ENCODE measurements at regions not wholly inside any gene's neighbourhood (a gene's known extent, or its start where the extent isn't known, plus 50 kb on each side); places are given as distances from the start of the nearest gene placed in this dataset.
A peak's percentile ranks its signal among the peaks of the same experiment; 100 is the strongest.

DNA sequence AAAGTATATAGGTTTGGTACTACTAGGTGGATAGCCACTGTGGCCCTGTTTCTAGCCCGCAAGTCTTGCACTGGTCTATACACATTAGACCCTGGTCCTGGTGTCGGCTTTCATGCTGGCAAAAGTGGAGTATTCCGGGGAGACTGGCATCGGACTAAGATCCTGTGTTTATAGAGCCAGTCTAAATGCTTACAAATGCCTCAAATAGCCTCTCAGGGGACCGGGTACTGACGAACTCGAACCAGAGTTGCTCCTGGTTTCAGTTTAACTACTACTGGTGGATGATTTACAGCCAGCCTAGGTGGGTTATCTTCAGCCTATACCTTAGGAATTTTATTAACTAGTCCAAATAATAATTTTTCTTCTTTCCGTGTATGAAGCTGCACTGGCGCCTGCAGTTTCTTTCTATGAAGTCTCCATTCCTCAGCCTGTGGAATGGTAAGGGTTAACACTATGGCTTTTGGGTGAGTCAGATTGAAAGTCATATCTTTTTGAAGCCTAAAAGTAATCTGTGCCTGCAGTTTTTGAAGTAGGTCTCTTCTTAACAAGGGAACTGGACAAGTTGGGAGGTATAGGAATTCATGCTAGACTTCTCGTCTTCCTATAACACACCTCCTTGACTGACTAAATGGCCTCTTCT is 51.3 kb downstream of the OR10H4 start:
- Mint-ChIP-seq H3K4me1 (peaks cover 23% of the 10 kb centered on the region), H3K4me3 (peak overlapping the region; percentile 52), H3K36me3 (ENCODE audit: low read depth) (peaks cover 3% of the 10 kb centered on the region), H3K27ac (peak overlapping the region; percentile 8), H3K27me3 (no peaks in the 10 kb centered on the region)
- DNase-seq (no peak), ATAC-seq (no peak)
- no peaks in the 10 kb centered on the region for H3K9me3 ChIP-seq (ENCODE audit: control insufficient read depth, low read length, poor library complexity, severe bottlenecking)

DNA sequence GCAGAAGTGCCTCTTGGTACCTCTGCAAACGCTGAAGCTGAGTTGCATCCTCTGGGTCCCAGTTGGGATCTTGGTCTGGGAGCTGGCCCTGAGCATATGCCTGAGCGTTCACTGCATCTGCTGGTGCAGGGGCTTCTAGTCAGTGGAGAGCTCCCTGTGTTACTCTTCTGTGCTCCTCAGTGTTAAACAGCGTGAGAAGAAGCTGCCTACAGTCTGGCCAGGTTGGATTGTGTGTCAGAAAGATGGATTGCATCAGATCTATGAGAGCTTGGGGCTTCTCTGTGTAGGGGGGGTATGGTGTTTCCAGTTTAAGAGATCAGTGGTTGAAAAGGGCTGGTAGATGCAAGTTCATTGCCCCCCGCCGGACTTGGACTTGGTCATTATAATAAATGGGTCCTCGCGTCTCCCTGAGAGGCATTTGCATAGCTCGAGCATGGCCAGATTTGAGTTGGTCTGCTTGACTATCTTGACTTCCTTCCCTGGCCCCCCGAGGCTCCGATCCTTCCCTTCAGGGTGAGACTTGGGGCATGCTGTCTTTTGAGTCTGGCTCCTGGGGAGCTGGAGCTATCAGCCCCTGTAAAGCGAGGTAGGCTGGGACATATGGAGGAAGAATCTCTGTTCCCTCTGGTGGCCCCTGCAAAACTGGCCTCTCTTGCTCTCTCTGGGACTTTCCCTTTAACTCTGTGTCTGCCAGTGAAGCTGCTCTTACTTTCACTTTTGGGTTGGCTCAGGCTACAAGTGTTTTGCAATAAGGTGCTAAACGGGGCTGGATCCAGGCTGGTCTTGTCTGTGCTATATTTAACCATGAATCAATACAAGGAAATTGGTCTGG is 52.9 kb downstream of the OR10H4 start:
- Mint-ChIP-seq H3K27me3 (no peaks in the 10 kb centered on the region), H3K4me1 (peaks cover 23% of the 10 kb centered on the region), H3K4me3 (peak overlapping the region; percentile 90), H3K36me3 (ENCODE audit: low read depth) (peaks cover 3% of the 10 kb centered on the region), H3K27ac (peak overlapping the region; percentile 92)
- peak in 1 of 3 donors; percentile 12 for DNase-seq
- peak; percentile 91 for ATAC-seq
- no peaks in the 10 kb centered on the region for H3K9me3 ChIP-seq (ENCODE audit: control insufficient read depth, low read length, poor library complexity, severe bottlenecking)

GRCh38 chr19:16002406-16003384 is 53.9 kb downstream of the OR10H4 start:
- Mint-ChIP-seq H3K27ac (peak overlapping the region; percentile 92), H3K27me3 (no peaks in the 10 kb centered on the region), H3K4me3 (peak overlapping the region; percentile 90), H3K36me3 (ENCODE audit: low read depth) (peaks cover 3% of the 10 kb centered on the region), H3K4me1 (peaks cover 23% of the 10 kb centered on the region)
- ATAC-seq = no peak
- no peak for DNase-seq
- H3K9me3 ChIP-seq (ENCODE audit: control insufficient read depth, low read length, poor library complexity, severe bottlenecking) = no peaks in the 10 kb centered on the region

GRCh38 chr19:16003391-16003790 is 54.6 kb downstream of the OR10H4 start:
- no peak for DNase-seq
- peak overlapping the region; percentile 92 for H3K27ac Mint-ChIP-seq
- H3K27me3 Mint-ChIP-seq = no peaks in the 10 kb centered on the region
- H3K9me3 ChIP-seq (ENCODE audit: control insufficient read depth, low read length, poor library complexity, severe bottlenecking) = no peaks in the 10 kb centered on the region
- H3K36me3 Mint-ChIP-seq (ENCODE audit: low read depth) = peaks cover 3% of the 10 kb centered on the region
- H3K4me1 Mint-ChIP-seq = peaks cover 23% of the 10 kb centered on the region
- no peak for ATAC-seq
- H3K4me3 Mint-ChIP-seq = no peak overlapping the region

GRCh38 chr19:16005925-16006324 is 57.1 kb downstream of the OR10H4 start:
- DNase-seq (no peak), ATAC-seq (no peak)
- Mint-ChIP-seq H3K4me3 (no peak overlapping the region), H3K36me3 (ENCODE audit: low read depth) (peaks cover 3% of the 10 kb centered on the region), H3K4me1 (peaks cover 18% of the 10 kb centered on the region), H3K27me3 (no peaks in the 10 kb centered on the region), H3K27ac (no peak overlapping the region)
- H3K9me3 ChIP-seq (ENCODE audit: control insufficient read depth, low read length, poor library complexity, severe bottlenecking) = no peaks in the 10 kb centered on the region

DNA sequence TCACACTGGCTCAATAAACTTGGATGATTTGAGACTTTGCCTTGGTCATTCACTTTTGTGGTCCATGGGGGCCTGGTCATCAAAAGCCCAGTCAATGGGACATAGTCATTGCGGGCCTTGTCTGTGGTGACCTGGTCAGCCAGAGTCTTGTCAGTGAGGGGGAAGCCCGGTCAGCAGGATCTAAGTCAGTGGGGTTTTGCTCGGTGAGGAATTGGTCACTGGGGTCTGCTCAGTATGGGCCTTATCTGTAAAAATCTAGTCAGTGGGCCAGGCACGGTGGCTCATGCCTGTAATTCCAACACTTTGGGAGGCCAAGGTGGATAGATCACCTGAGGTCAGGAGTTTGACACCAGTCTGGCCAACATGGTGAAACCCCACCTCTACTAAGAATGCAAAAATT is 63.7 kb upstream of the TPM4 start:
- H3K27me3 Mint-ChIP-seq = no peaks in the 10 kb centered on the region
- ATAC-seq (no peak), DNase-seq (no peak)
- H3K4me1 Mint-ChIP-seq = peaks cover 3% of the 10 kb centered on the region
- H3K4me3 Mint-ChIP-seq = no peak overlapping the region
- no peaks in the 10 kb centered on the region for H3K36me3 Mint-ChIP-seq (ENCODE audit: low read depth)
- H3K27ac Mint-ChIP-seq = no peak overlapping the region
- H3K9me3 ChIP-seq (ENCODE audit: control insufficient read depth, low read length, poor library complexity, severe bottlenecking) = no peaks in the 10 kb centered on the region

DNA sequence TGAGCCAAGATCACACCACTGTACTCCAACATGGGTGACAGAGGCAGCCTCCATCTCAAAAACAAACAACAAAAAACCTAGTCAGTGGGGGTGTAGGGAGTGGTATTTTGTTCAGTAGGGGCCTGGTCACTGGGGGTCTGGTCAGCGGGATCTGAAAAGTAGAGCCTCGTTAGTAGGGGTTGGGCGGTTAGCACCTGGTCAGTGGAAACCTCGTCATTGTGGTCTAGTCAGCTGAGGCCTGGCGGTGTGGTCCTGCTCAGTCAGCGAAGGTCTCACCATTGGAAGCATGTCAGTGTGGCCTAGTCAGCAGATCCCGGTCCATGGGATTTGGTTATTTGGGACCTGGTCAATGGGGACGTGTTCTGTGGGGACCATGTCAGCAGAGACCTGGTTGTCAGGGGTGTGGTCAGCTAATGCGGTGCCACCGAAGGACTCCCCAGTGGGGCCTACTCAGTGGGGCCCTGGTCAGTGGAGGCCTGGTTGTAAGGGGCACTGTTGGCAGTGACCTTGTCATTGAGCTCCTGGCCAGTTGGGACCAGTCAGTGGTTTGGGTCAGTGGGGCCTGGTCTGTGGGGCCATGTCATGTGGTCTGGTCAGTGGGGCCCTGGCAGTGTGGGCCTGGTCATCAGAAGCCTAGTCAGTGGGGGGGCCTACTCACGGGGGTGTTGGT is 63.0 kb upstream of the TPM4 start:
- H3K27me3 Mint-ChIP-seq = no peaks in the 10 kb centered on the region
- DNase-seq = no peak
- H3K27ac Mint-ChIP-seq = peak overlapping the region; percentile 24

DNA sequence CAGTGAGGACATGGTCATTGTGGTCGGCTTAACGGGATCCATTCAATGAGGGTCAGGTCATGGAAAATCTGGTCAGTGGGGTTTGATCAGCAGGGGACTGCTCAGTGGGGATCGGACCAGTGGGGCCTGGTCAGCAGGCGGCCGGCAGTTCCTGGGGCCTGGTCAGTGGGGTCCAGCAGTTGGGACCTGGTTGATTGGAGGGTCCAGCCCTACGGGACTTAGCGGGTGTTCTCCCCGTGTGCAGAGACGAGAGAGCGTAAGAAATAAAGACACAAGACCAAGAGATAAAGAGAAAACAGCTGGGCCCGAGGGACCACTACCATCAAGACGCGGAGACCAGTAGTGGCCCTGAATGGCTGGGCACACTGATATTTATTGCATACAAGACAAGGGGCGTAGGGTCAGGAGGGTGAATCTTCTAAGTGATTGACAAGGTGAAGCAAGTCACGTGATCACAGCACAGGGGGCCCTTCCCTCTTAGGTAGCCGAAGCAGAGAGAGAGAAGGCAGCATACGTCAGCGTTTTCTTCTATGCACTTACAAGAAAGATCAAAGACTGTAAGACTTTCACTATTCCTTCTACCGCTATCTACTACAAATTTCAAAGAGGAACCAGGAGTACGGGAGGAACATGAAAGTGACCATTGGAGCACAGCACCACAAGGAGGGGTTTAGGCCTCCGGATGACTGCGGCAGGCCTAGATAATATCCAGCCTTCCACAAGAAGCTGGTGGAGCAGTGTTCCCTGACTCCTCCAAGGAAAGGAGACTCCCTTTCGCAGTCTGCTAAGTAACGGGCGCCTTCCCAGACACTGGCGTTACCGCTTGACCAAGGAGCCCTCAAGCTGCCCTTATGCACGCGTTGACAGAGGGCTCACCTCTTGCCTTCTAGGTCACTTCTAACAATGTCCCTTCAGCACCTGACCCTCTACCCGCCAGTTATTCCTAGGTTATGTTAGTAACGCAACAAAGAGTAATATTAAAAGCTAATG is 62.1 kb upstream of the TPM4 start:
- no peak for DNase-seq
- Mint-ChIP-seq H3K4me3 (no peak overlapping the region), H3K36me3 (ENCODE audit: low read depth) (no peaks in the 10 kb centered on the region), H3K4me1 (peaks cover 3% of the 10 kb centered on the region), H3K27me3 (no peaks in the 10 kb centered on the region), H3K27ac (peak overlapping the region; percentile 24)
- no peak for ATAC-seq
- H3K9me3 ChIP-seq (ENCODE audit: control insufficient read depth, low read length, poor library complexity, severe bottlenecking) = no peaks in the 10 kb centered on the region

More for the DNA sequence above, 63.0 kb upstream of the TPM4 start:
- H3K9me3 ChIP-seq (ENCODE audit: control insufficient read depth, low read length, poor library complexity, severe bottlenecking) = no peaks in the 10 kb centered on the region
- no peak for ATAC-seq
- H3K4me3 Mint-ChIP-seq = no peak overlapping the region
- no peaks in the 10 kb centered on the region for H3K36me3 Mint-ChIP-seq (ENCODE audit: low read depth)
- H3K4me1 Mint-ChIP-seq = peaks cover 3% of the 10 kb centered on the region

GRCh38 chr19:16014923-16015804 is 61.1 kb upstream of the TPM4 start:
- Mint-ChIP-seq H3K27ac (no peak overlapping the region), H3K27me3 (no peaks in the 10 kb centered on the region), H3K4me1 (peaks cover 3% of the 10 kb centered on the region), H3K36me3 (ENCODE audit: low read depth) (no peaks in the 10 kb centered on the region), H3K4me3 (no peak overlapping the region)
- ATAC-seq (no peak), DNase-seq (no peak)
- no peaks in the 10 kb centered on the region for H3K9me3 ChIP-seq (ENCODE audit: control insufficient read depth, low read length, poor library complexity, severe bottlenecking)

DNA sequence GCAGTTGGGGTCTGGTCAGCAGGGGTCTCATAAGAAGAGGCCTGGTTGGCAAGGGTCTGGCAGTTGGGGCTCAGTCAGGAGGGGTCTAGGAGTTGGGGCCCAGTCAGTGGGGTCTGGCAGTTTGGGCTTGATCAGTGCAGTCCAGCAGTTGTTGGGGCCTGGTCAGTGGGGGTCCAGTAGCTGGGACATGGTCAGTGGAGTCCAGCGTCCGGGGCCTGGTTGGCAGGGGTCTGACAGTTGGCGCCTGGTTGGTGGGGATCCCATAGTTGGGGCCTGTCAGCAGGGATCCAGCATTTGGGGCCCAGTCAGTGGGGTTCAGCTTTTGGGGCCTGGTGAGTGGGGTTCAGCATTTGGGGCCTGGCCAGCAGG is 60.5 kb upstream of the TPM4 start:
- peaks cover 3% of the 10 kb centered on the region for H3K4me1 Mint-ChIP-seq
- DNase-seq (no peak), ATAC-seq (no peak)
- no peak overlapping the region for H3K4me3 Mint-ChIP-seq
- H3K36me3 Mint-ChIP-seq (ENCODE audit: low read depth) = no peaks in the 10 kb centered on the region
- H3K27me3 Mint-ChIP-seq = no peaks in the 10 kb centered on the region
- no peak overlapping the region for H3K27ac Mint-ChIP-seq
- H3K9me3 ChIP-seq (ENCODE audit: control insufficient read depth, low read length, poor library complexity, severe bottlenecking) = no peaks in the 10 kb centered on the region
